NB4 (cell line): ENCODE measurements at regions not wholly inside any gene's neighbourhood (a gene's known extent, or its start where the extent isn't known, plus 50 kb on each side); places are given as distances from the start of the nearest gene placed in this dataset.

Experiments
- CTCF ChIP-seq: IDR thresholded peaks from one replicate; pipeline ENCODE4 v1.5.1; 2012; ENCODE audit warnings: low read depth, low read length
- POLR2A ChIP-seq: IDR thresholded peaks from 2 replicates; pipeline ENCODE4 v1.6.1; 2011; ENCODE audit warnings: mild to moderate bottlenecking; ENCODE audit not compliant: insufficient read length; ENCODE audit errors: extremely low read depth

- no peak for TF ChIP-seq CTCF
- TF ChIP-seq POLR2A = no peak
Measured at GRCh38 chr16:89039756-89040155, 53.9 kb upstream of the ACSF3 start.
